H1 (cell line): ENCODE measurements at regions not wholly inside any gene's neighbourhood (a gene's known extent, or its start where the extent isn't known, plus 50 kb on each side); places are given as distances from the start of the nearest gene placed in this dataset.

Source experiments
- CTCF ChIA-PET: fragments of 300-600 bp; sonication (Branson Sonifier 250); formaldehyde crosslinking; loops from one replicate; lab custom pipeline; 2021; ENCODE audit not compliant: partially characterized antibody; lab: Charles Lee
- POLR2A ChIA-PET: fragments of 300-600 bp; sonication (Branson Sonifier 250); formaldehyde crosslinking; loops from one replicate; lab custom pipeline; 2021; ENCODE audit warnings: inconsistent platforms; ENCODE audit not compliant: partially characterized antibody; lab: Charles Lee
- DNase-seq, 2 experiments: peaks; one replicate each; pipeline versions ENCODE4 v3.0.0 to v3.0.0-alpha.2; 2010 to 2022; ENCODE audit warnings: low spot score in 2 of 2, low read depth in 1 of 2, mixed read lengths in 1 of 2
- FAIRE-seq: peaks from 2 replicates; lab custom pipeline; 2011; peaks lifted over from hg19 to GRCh38; lab: Jason Lieb, UNC
- H2AFZ ChIP-seq: 2 replicates; pipeline ENCODE4 v1.8.1; 2012; ENCODE audit warnings: low read length, inconsistent platforms
- H2AK5ac ChIP-seq: 2 replicates; pipeline ENCODE4 v1.6.1; 2013; ENCODE audit warnings: low read depth, low read length
- H2BK120ac ChIP-seq: replicated peaks from 2 replicates; pipeline ENCODE3; 2013; ENCODE audit warnings: low read depth, low read length, inconsistent platforms
- H2BK12ac ChIP-seq: 2 replicates; pipeline ENCODE4 v1.6.1; 2013; ENCODE audit warnings: low read depth, low read length
- H2BK15ac ChIP-seq: 2 replicates; pipeline ENCODE4 v1.6.1; 2013; ENCODE audit warnings: low read length
- H2BK20ac ChIP-seq: 2 replicates; pipeline ENCODE4 v1.6.1; 2013; ENCODE audit warnings: low read length
- H2BK5ac ChIP-seq: 2 replicates; pipeline ENCODE4 v1.6.1; 2013; ENCODE audit warnings: low read depth, low read length
- H3K14ac ChIP-seq: 2 replicates; pipeline ENCODE4 v1.6.1; 2013; ENCODE audit warnings: inconsistent platforms; ENCODE audit not compliant: insufficient read length
- H3K18ac ChIP-seq: 2 replicates; pipeline ENCODE4 v1.6.1; 2013; ENCODE audit warnings: low read length; ENCODE audit errors: extremely low read depth
- H3K23ac ChIP-seq: 2 replicates; pipeline ENCODE4 v1.6.1; 2013; ENCODE audit warnings: inconsistent platforms; ENCODE audit not compliant: insufficient read length
- H3K23me2 ChIP-seq: 2 replicates; pipeline ENCODE4 v1.6.1; 2013; ENCODE audit warnings: low read depth, low read length
- H3K27ac ChIP-seq: 2 replicates; pipeline ENCODE4 v1.6.1; 2011; ENCODE audit warnings: low read depth, low read length, inconsistent platforms
- H3K27me3 ChIP-seq, 4 experiments: replicated peaks in 1 of 4; 1 replicate in 1 of 4; 2 replicates in 3 of 4; pipeline versions ENCODE4 v1.6.1 to v1.8.1; 2011 to 2013; ENCODE audit warnings: low read length in 3 of 4, mild to moderate bottlenecking in 3 of 4, inconsistent platforms in 2 of 4, mixed read lengths in 2 of 4, moderate library complexity in 1 of 4; ENCODE audit not compliant: control insufficient read depth in 3 of 4, insufficient read depth in 3 of 4; ENCODE audit errors: extremely low read depth in 1 of 4
- H3K36me3 ChIP-seq, 4 experiments: 2 replicates each; pipeline versions ENCODE4 v1.6.1 to v1.8.1; 2011 to 2013; ENCODE audit warnings: mild to moderate bottlenecking in 4 of 4, low read length in 3 of 4, moderate library complexity in 2 of 4, control low read depth in 1 of 4, inconsistent platforms in 1 of 4; ENCODE audit not compliant: insufficient read depth in 4 of 4, control insufficient read depth in 2 of 4
- H3K4ac ChIP-seq: replicated peaks from 2 replicates; pipeline ENCODE3; 2013; ENCODE audit warnings: low read length, low read depth, mixed read lengths, inconsistent platforms; ENCODE audit not compliant: insufficient read length
- H3K4me1 ChIP-seq, 4 experiments: replicated peaks in 1 of 4; 1 replicate in 1 of 4; 2 replicates in 3 of 4; pipeline versions ENCODE4 v1.6.1 to v1.8.1; 2011 to 2013; ENCODE audit warnings: low read length in 3 of 4, inconsistent platforms in 2 of 4, mixed read lengths in 1 of 4; ENCODE audit not compliant: insufficient read depth in 4 of 4, control insufficient read depth in 3 of 4
- H3K4me2 ChIP-seq, 2 experiments: 2 replicates each; pipeline versions ENCODE4 v1.6.1 to v1.8.1; 2011 to 2013; ENCODE audit warnings: low read depth in 2 of 2, low read length in 2 of 2, control low read depth in 1 of 2, inconsistent platforms in 1 of 2, mild to moderate bottlenecking in 1 of 2; ENCODE audit not compliant: insufficient read depth in 1 of 2
- H3K4me3 ChIP-seq, 4 experiments: fragments of 200-600, 300-600 bp in 1 of 4; sonication (generic), shearing (Covaris generic), sonication (Bioruptor Twin) in 1 of 4; 2 replicates each; pipeline versions ENCODE4 v1.5.1 to v1.8.1; 2011 to 2016; ENCODE audit warnings: low read length in 4 of 4, low read depth in 3 of 4, control low read depth in 2 of 4, inconsistent platforms in 2 of 4, mild to moderate bottlenecking in 2 of 4, mixed read lengths in 1 of 4, moderate library complexity in 1 of 4; ENCODE audit not compliant: insufficient read depth in 2 of 4; ENCODE audit errors: extremely low read depth in 1 of 4
- H3K56ac ChIP-seq: replicated peaks from 2 replicates; pipeline ENCODE3; 2013; ENCODE audit warnings: low read depth, mild to moderate bottlenecking, mixed read lengths, low read length, inconsistent platforms; ENCODE audit not compliant: insufficient read length
- H3K79me1 ChIP-seq: 2 replicates; pipeline ENCODE4 v1.6.1; 2013; ENCODE audit warnings: low read depth, low read length, control low read depth
- H3K79me2 ChIP-seq, 2 experiments: 2 replicates each; pipeline versions ENCODE4 v1.6.1 to v1.8.1; 2012 to 2013; ENCODE audit warnings: low read length in 2 of 2, mild to moderate bottlenecking in 2 of 2, inconsistent platforms in 1 of 2; ENCODE audit not compliant: insufficient read depth in 2 of 2, control insufficient read depth in 1 of 2
- H3K9ac ChIP-seq, 4 experiments: replicated peaks in 1 of 4; 1 replicate in 1 of 4; 2 replicates in 3 of 4; pipeline versions ENCODE4 v1.6.1 to v1.8.1; 2011 to 2013; ENCODE audit warnings: low read depth in 3 of 4, low read length in 3 of 4, control low read depth in 2 of 4, mild to moderate bottlenecking in 2 of 4, moderate library complexity in 2 of 4, inconsistent platforms in 1 of 4; ENCODE audit errors: extremely low read depth in 1 of 4
- H3K9me3 ChIP-seq, 2 experiments: 2 replicates each; pipeline versions ENCODE4 v1.6.1 to v1.8.1; 2012 to 2013; ENCODE audit warnings: mild to moderate bottlenecking in 2 of 2, moderate library complexity in 2 of 2, control low read depth in 1 of 2, inconsistent platforms in 1 of 2, low read depth in 1 of 2, low read length in 1 of 2, mixed read lengths in 1 of 2; ENCODE audit not compliant: insufficient read depth in 2 of 2
- H4K20me1 ChIP-seq, 2 experiments: replicated peaks in 1 of 2; 2 replicates each; pipeline versions ENCODE3 to v1.8.1; 2011 to 2013; ENCODE audit warnings: inconsistent platforms in 2 of 2, low read length in 2 of 2, mild to moderate bottlenecking in 1 of 2; ENCODE audit not compliant: insufficient read depth in 2 of 2, control insufficient read depth in 1 of 2
- H4K5ac ChIP-seq: 2 replicates; pipeline ENCODE4 v1.6.1; 2013; ENCODE audit warnings: low read length, low read depth, mixed read lengths, inconsistent platforms; ENCODE audit not compliant: insufficient read length
- H4K8ac ChIP-seq: 2 replicates; pipeline ENCODE4 v1.8.0; 2013; ENCODE audit warnings: mild to moderate bottlenecking, moderate library complexity, low read length, inconsistent platforms; ENCODE audit not compliant: insufficient read depth; ENCODE audit errors: extremely low read depth
- H4K91ac ChIP-seq: replicated peaks from 2 replicates; pipeline ENCODE3; 2013; ENCODE audit warnings: low read length, mixed read lengths, inconsistent platforms; ENCODE audit not compliant: insufficient read length
- CHD1 ChIP-seq: IDR thresholded peaks from 2 replicates; pipeline ENCODE4 v1.6.1; 2012; ENCODE audit warnings: low read depth, low read length, improper control_type of control experiment
- CREB1 ChIP-seq: IDR thresholded peaks from 2 replicates; pipeline ENCODE4 v1.6.1; 2012; ENCODE audit warnings: inconsistent platforms
- CTBP2 ChIP-seq: IDR thresholded peaks from 2 replicates; pipeline ENCODE4 v1.7.0; 2011; ENCODE audit warnings: borderline replicate concordance, mild to moderate bottlenecking, moderate library complexity, mixed read lengths, low read length; ENCODE audit not compliant: insufficient read depth, insufficient read length
- EP300 ChIP-seq, 2 experiments: IDR thresholded peaks; 1 replicate in 1 of 2; 2 replicates in 1 of 2; pipeline ENCODE4 v1.6.1; 2011 to 2012; ENCODE audit warnings: low read depth in 2 of 2, low read length in 2 of 2, mild to moderate bottlenecking in 2 of 2, borderline replicate concordance in 1 of 2, inconsistent platforms in 1 of 2, moderate library complexity in 1 of 2
- FOSL1 ChIP-seq: IDR thresholded peaks from 2 replicates; pipeline ENCODE4 v1.6.1; 2011; ENCODE audit warnings: mild to moderate bottlenecking, low read depth, low read length, moderate library complexity; ENCODE audit not compliant: insufficient read depth
- JUND ChIP-seq: IDR thresholded peaks from 2 replicates; pipeline ENCODE4 v1.6.1; 2011; ENCODE audit warnings: mild to moderate bottlenecking, improper control_type of control experiment, low read length
- KDM1A ChIP-seq: fragments of 200-600, 300-600 bp; sonication (generic); IDR thresholded peaks from 2 replicates; pipeline ENCODE4 v1.7.1; 2016; ENCODE audit warnings: mild to moderate bottlenecking, low read length, borderline replicate concordance
- KDM5A ChIP-seq: fragments of 200-600 bp; IDR thresholded peaks from 2 replicates; pipeline ENCODE4 v1.7.1; 2012; ENCODE audit warnings: mild to moderate bottlenecking, low read length, inconsistent platforms, mixed read lengths
- RAD21 ChIP-seq, 2 experiments: IDR thresholded peaks in 1 of 2; conservative IDR thresholded peaks in 1 of 2; 2 replicates each; pipeline ENCODE4 v1.6.1; 2011; ENCODE audit warnings: low read depth in 2 of 2, low read length in 2 of 2, improper control_type of control experiment in 1 of 2, inconsistent platforms in 1 of 2, mild to moderate bottlenecking in 1 of 2, moderate library complexity in 1 of 2
- SIRT6 ChIP-seq: IDR thresholded peaks from one replicate; pipeline ENCODE4 v1.7.1; 2012; ENCODE audit warnings: low read length, inconsistent platforms
- SP4 ChIP-seq: IDR thresholded peaks from 2 replicates; pipeline ENCODE4 v1.6.1; 2012; ENCODE audit warnings: low read length, inconsistent platforms
- TAF7 ChIP-seq: optimal IDR thresholded peaks from 2 replicates; pipeline ENCODE3; 2011; ENCODE audit warnings: low read depth, mild to moderate bottlenecking, inconsistent platforms, low read length, moderate library complexity, borderline replicate concordance
- YY1 ChIP-seq: IDR thresholded peaks from 2 replicates; pipeline ENCODE4 v1.6.1; 2011; ENCODE audit warnings: low read depth, mild to moderate bottlenecking, low read length
- ZNF274 ChIP-seq: IDR thresholded peaks from 2 replicates; pipeline ENCODE4 v1.7.0; 2012; ENCODE audit warnings: low read length, borderline replicate concordance; ENCODE audit errors: extremely low read depth
- WGBS, 2 experiments: shearing (Covaris generic) in 1 of 2; methylation state at CpG; one replicate each; pipeline versions ENCODE4 v1.1.6 to v1.1.7; 2013 to 2015; ENCODE audit warnings: low lambda C conversion rate in 2 of 2, mixed read lengths in 2 of 2, inconsistent platforms in 1 of 2, low coverage in 1 of 2, missing lambda C conversion rate in 1 of 2; ENCODE audit not compliant: insufficient replicate concordance in 2 of 2, insufficient coverage in 1 of 2, insufficient read length in 1 of 2; ENCODE audit errors: extremely low coverage in 1 of 2, missing lambda C conversion rate in 1 of 2; 5-methylcytosine and 5-hydroxymethylcytosine counted together

DNA sequence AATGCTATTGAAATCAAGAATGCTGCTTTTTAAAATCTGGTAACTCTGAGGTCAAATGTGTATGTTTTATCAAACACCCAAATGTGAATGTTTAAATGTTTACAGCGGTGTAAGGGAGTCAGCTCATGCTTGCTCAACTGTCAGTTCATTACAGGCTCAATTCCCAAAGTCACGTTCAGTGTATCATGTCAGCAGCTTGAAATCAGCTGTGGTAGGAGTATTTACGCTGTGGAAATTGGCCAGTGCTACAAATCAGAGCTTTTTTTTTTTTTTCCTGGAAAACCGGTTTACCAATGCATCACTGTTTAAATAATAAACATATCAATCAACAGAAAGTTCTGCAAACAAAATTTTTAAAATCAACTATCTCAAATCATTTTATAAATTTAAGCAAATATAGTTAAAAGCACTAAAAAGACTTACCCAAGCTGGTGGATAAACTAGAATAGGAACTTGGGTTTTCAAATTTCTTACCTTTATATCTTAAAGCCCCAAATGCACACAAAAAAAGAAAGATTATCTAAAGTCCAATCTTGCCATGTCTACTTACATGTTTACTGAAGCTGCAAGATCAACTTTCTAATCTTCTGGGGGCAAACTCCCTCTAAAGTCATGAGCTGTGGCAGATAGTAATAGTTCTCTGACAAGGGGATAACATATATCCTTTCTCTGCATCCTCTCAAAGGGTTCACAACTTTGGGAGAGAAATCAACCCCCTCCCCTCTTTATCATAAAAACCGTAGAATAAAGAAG is 57.6 kb upstream of the GRAMD2B start:
- ChIA-PET CTCF (interaction anchor here (0.5 to 2.8 kb wide), 4 partner anchors 27 to 698 kb away, joined by 3 to 8 read pairs (median 4); no protein-coding TSS in a partner anchor), POLR2A (no interaction called here)
- no peaks in the 10 kb centered on the region for H3K79me2 ChIP-seq
- no peak overlapping the region for H3K4me3 ChIP-seq
- FAIRE-seq (no peak), DNase-seq (no peak)
- no peak overlapping the region for H2AFZ ChIP-seq
- no peak overlapping the region for H2BK5ac ChIP-seq
- no peak overlapping the region for H2BK120ac ChIP-seq
- no peaks in the 10 kb centered on the region for H3K36me3 ChIP-seq
- no peak overlapping the region for H3K18ac ChIP-seq
- H3K4me1 ChIP-seq = peaks cover 6 to 19% (median 14%) of the 10 kb centered on the region in 4 experiments; a peak in 6 of 7 replicates
- H4K8ac ChIP-seq = no peak overlapping the region
- H3K9me3 ChIP-seq = no peaks in the 10 kb centered on the region
- H2BK15ac ChIP-seq = no peak overlapping the region
- no peak overlapping the region for H4K5ac ChIP-seq
- no peaks in the 10 kb centered on the region for H4K20me1 ChIP-seq
- H3K14ac ChIP-seq = no peak overlapping the region
- H4K91ac ChIP-seq = no peak overlapping the region
- no peak overlapping the region for H3K27ac ChIP-seq
- H3K4me2 ChIP-seq = no peak overlapping the region
- H3K23me2 ChIP-seq = no peaks in the 10 kb centered on the region; the same call in 1 of the 2 replicates
- no peak overlapping the region for H3K56ac ChIP-seq
- no peak overlapping the region for H3K9ac ChIP-seq
- WGBS, 2 experiments = 88% methylated on average over 5 of the region's 5 CpGs; no CpG with 5 or more reads in 1 of the 2 experiments
- H3K23ac ChIP-seq = no peak overlapping the region
- no peak overlapping the region for H3K4ac ChIP-seq
- no peaks in the 10 kb centered on the region for H3K79me1 ChIP-seq
- no peak overlapping the region for H2BK20ac ChIP-seq
- H3K27me3 ChIP-seq = no peaks in the 10 kb centered on the region
- no peak overlapping the region for H2AK5ac ChIP-seq
- no peak overlapping the region for H2BK12ac ChIP-seq
- TF ChIP-seq YY1 (no peak), SIRT6 (no peak), KDM5A (no peak), CREB1 (no peak), JUND (no peak), KDM1A (no peak), RAD21 (IDR thresholded peaks at IDR 0.05 in 1 of 2, conservative IDR thresholded peaks at IDR 0.05 in 1 of 2; ENCODE audit: low read depth in 2 of 2, low read length in 2 of 2) (no peak), CTBP2 (no peak), FOSL1 (no peak), ZNF274 (no peak), SP4 (no peak), EP300 (IDR thresholded peaks at IDR 0.05; ENCODE audit: borderline replicate concordance in 1 of 2, low read depth in 2 of 2, low read length in 2 of 2) (no peak), TAF7 (no peak), CHD1 (no peak)
